ENCODE measurements at regions not wholly inside any gene's neighbourhood (a gene's known extent, or its start where the extent isn't known, plus 50 kb on each side); places are given as distances from the start of the nearest gene placed in this dataset.

- Histone ChIP-seq H3K27me3 (ENCODE audit: insufficient read depth, poor library complexity, severe bottlenecking) (no peaks in the 10 kb centered on the region), H3K4me1 (ENCODE audit: insufficient read depth, poor library complexity, severe bottlenecking) (no peaks in the 10 kb centered on the region), H3K4me3 (ENCODE audit: severe bottlenecking) (no peak overlapping the region), H3K9me3 (ENCODE audit: severe bottlenecking) (no peaks in the 10 kb centered on the region), H3K36me3 (ENCODE audit: low read depth) (no peaks in the 10 kb centered on the region), H3K27ac (ENCODE audit: poor library complexity, severe bottlenecking) (no peak overlapping the region)
- no peak for ATAC-seq (ENCODE audit: low read depth)
- TF ChIP-seq CTCF (IDR thresholded peaks at IDR 0.05; ENCODE audit: poor library complexity, severe bottlenecking), result no peak
- DNase-seq (ENCODE audit: low spot score), result no peak
Measured at GRCh38 chr6:140316966-140317365, 942.5 kb upstream of the CITED2 start.

DNA sequence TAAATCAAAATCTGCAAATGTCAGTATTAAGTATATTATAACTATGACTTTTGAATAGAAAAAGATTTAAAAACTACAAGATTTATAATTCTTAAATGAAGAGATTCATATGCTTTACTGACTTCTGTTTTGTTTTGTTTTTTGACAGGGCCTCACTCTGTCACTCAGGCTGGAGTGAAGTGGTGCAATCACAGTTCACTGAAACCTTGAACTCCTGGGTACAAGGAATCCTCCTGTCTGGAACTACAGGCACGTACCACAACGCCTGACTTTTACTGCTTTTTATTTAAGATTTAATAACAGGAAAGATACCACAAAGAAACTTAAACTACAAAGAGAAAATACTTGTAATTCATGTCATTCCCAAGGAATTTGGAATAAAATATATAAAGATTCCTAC lies 940.2 kb upstream of the CITED2 start:
- Histone ChIP-seq H3K4me1 (ENCODE audit: insufficient read depth, poor library complexity, severe bottlenecking) (no peaks in the 10 kb centered on the region), H3K4me3 (ENCODE audit: severe bottlenecking) (no peak overlapping the region), H3K36me3 (ENCODE audit: low read depth) (no peaks in the 10 kb centered on the region; the same call in 1 of the 2 replicates), H3K9me3 (ENCODE audit: severe bottlenecking) (no peaks in the 10 kb centered on the region), H3K27me3 (ENCODE audit: insufficient read depth, poor library complexity, severe bottlenecking) (no peaks in the 10 kb centered on the region), H3K27ac (ENCODE audit: poor library complexity, severe bottlenecking) (no peak overlapping the region)
- no peak for ATAC-seq (ENCODE audit: low read depth)
- no peak for TF ChIP-seq CTCF (IDR thresholded peaks at IDR 0.05; ENCODE audit: poor library complexity, severe bottlenecking)
- DNase-seq (ENCODE audit: low spot score), result no peak

DNA sequence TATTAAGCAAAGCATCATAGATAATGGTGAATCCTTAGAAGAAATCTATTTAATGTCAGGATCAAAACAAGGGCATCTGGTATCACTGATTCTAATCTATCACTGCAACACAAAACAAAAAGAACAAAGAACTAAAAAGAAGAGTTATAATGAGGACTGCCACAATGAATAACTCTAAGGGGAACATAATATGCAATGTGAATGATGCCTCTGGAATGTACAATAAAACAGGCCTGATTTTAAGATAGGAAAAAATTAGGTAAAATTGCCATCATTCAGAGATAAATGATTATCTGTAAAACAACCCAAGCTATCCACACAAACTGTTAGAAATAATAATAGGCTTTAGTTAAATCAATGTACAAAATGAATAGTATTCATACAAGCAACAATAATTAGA lies 936.7 kb upstream of the CITED2 start:
- H3K4me1 ChIP-seq (ENCODE audit: insufficient read depth, poor library complexity, severe bottlenecking), result no peaks in the 10 kb centered on the region
- DNase-seq (ENCODE audit: low spot score), result no peak
- TF ChIP-seq CTCF (IDR thresholded peaks at IDR 0.05; ENCODE audit: poor library complexity, severe bottlenecking), result no peak
- no peak for ATAC-seq (ENCODE audit: low read depth)
- H3K27me3 ChIP-seq (ENCODE audit: insufficient read depth, poor library complexity, severe bottlenecking), result no peaks in the 10 kb centered on the region
- H3K36me3 ChIP-seq (ENCODE audit: low read depth), result no peaks in the 10 kb centered on the region; the same call in 1 of the 2 replicates
- no peak overlapping the region for H3K4me3 ChIP-seq (ENCODE audit: severe bottlenecking)
- H3K27ac ChIP-seq (ENCODE audit: poor library complexity, severe bottlenecking), result no peak overlapping the region
- no peaks in the 10 kb centered on the region for H3K9me3 ChIP-seq (ENCODE audit: severe bottlenecking)

DNA sequence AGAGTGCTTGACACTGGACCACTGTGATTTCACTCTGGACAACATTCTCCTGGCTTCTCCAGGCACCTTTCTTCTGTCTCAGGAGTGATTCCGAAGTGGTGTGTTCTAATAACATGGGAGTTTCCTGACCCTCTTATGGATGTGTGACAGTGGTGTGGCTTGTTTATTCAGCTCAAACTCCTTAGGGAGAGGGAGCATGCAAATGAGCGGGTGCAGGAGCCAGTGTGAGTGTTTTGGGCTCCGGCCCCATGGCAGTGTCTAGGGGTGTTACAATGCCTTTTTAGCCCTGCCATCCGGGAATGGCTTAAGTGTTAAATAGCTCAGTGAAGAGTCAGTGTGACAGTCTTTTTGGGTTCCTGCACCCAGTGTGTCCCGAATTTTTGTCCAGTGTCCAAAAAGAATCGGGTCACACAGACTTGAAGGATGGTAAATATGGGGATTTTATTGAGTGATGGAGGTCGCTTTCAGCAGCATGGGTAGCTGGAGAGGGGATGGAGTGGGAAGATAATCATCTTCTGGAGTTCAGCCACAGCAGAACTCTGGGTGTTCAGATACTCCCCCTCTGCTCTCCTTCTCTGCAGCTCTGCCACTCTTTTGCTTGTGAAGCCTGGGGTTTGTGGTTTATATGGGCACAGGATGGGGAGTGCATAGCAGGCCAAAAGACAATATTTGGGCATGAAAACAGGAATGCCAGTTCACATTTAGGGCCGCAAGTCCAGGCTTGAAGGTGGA lies 928.9 kb upstream of the CITED2 start:
- H3K36me3 ChIP-seq (ENCODE audit: low read depth), result no peaks in the 10 kb centered on the region
- H3K4me1 ChIP-seq (ENCODE audit: insufficient read depth, poor library complexity, severe bottlenecking), result no peaks in the 10 kb centered on the region
- no peaks in the 10 kb centered on the region for H3K9me3 ChIP-seq (ENCODE audit: severe bottlenecking)
- no peak overlapping the region for H3K27ac ChIP-seq (ENCODE audit: poor library complexity, severe bottlenecking)
- no peak for ATAC-seq (ENCODE audit: low read depth)
- H3K27me3 ChIP-seq (ENCODE audit: insufficient read depth, poor library complexity, severe bottlenecking), result no peaks in the 10 kb centered on the region
- no peak overlapping the region for H3K4me3 ChIP-seq (ENCODE audit: severe bottlenecking)
- DNase-seq (ENCODE audit: low spot score), result no peak
- no peak for TF ChIP-seq CTCF (IDR thresholded peaks at IDR 0.05; ENCODE audit: poor library complexity, severe bottlenecking)

- no peaks in the 10 kb centered on the region for H3K27me3 ChIP-seq (ENCODE audit: insufficient read depth, poor library complexity, severe bottlenecking)
- no peak overlapping the region for H3K27ac ChIP-seq (ENCODE audit: poor library complexity, severe bottlenecking)
- H3K9me3 ChIP-seq (ENCODE audit: severe bottlenecking), result no peaks in the 10 kb centered on the region
- no peaks in the 10 kb centered on the region for H3K36me3 ChIP-seq (ENCODE audit: low read depth)
- no peak for TF ChIP-seq CTCF (IDR thresholded peaks at IDR 0.05; ENCODE audit: poor library complexity, severe bottlenecking)
- H3K4me1 ChIP-seq (ENCODE audit: insufficient read depth, poor library complexity, severe bottlenecking), result no peaks in the 10 kb centered on the region
- DNase-seq (ENCODE audit: low spot score) (no peak), ATAC-seq (ENCODE audit: low read depth) (no peak)
- no peak overlapping the region for H3K4me3 ChIP-seq (ENCODE audit: severe bottlenecking)
Measured at GRCh38 chr6:140300331-140300730, 925.9 kb upstream of the CITED2 start.

Measured in RWPE2 (cell line).